ENCODE measurements at regions not wholly inside any gene's neighbourhood (a gene's known extent, or its start where the extent isn't known, plus 50 kb on each side); places are given as distances from the start of the nearest gene placed in this dataset.

DNA sequence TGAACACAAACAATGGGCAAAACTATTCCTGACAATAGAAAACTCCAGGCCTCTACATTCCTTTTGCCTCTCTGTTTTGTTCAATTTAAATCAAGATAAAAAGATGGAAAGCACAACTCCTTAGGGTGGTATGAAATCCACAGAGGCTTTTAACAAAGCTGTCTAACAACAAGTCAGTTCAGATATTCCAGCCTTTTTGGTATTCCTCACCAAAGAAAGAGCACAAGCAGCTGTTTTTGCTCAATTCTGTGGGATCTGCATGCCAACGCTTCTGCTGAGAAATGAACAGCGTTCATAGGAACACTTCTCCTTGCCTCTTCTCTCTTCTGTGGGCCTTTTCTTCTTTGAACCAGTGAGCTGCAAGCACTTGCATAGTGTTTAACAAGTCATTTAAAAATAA, 411.6 kb upstream of the TCF4 start:
- DNase-seq: no peak
- intact Hi-C loops (cut with DNase I): no loop called here
- WGBS, 2 donors: 77 to 84% methylated on average over 2 of the region's 2 CpGs

DNA sequence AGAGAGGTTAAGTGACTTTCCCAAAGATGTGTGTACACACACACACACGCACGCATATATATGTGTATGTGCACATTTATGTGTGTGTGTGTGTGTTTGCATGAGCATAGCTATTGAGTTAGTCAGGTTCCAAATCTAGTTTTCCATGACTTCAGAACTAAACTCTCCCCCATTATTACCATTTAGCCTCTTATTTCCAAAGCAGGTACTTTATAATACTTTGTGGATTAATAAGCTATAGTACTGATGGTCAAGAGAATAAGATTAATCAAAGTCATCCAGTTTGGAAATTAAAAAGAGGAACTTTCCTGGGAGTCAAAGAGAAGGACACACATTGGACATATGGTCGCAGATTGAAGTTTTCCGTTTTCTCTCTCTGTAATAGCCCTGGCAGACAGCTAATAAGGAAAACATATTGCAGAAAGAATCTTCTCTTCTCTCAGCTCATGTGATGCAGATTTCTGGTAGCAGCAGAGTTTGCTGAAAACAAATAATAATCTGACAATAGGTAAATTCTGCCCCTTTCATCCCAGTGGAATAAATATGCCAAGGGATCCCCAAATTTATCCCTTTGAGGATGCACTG, 410.9 kb upstream of the TCF4 start:
- intact Hi-C loops (cut with DNase I): no loop called here
- 84 to 85% methylated on average over 4 of the region's 4 CpGs for WGBS, 2 donors
- Histone ChIP-seq H3K9me3 (no peaks in the 10 kb centered on the region), H3K27ac (peak overlapping the region in 1 of 4 donors; percentile 26), H3K4me1 (peaks cover 0 to 16% (median 5%) of the 10 kb centered on the region in 4 donors), H3K36me3 (no peaks in the 10 kb centered on the region), H3K4me3 (no peak overlapping the region), H3K27me3 (no peaks in the 10 kb centered on the region)
- DNase-seq: no peak
- TF ChIP-seq EP300 (IDR thresholded peaks at IDR 0.05) (no peak), POLR2A (IDR thresholded peaks at IDR 0.05) (no peak), POLR2AphosphoS5 (IDR thresholded peaks at IDR 0.05) (no peak)
- TF ChIP-seq, protein P1, sequence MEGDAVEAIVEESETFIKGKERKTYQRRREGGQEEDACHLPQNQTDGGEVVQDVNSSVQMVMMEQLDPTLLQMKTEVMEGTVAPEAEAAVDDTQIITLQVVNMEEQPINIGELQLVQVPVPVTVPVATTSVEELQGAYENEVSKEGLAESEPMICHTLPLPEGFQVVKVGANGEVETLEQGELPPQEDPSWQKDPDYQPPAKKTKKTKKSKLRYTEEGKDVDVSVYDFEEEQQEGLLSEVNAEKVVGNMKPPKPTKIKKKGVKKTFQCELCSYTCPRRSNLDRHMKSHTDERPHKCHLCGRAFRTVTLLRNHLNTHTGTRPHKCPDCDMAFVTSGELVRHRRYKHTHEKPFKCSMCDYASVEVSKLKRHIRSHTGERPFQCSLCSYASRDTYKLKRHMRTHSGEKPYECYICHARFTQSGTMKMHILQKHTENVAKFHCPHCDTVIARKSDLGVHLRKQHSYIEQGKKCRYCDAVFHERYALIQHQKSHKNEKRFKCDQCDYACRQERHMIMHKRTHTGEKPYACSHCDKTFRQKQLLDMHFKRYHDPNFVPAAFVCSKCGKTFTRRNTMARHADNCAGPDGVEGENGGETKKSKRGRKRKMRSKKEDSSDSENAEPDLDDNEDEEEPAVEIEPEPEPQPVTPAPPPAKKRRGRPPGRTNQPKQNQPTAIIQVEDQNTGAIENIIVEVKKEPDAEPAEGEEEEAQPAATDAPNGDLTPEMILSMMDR (IDR thresholded peaks at IDR 0.05): no peak

More for the DNA sequence above, 411.6 kb upstream of the TCF4 start:
- no peak overlapping the region for H3K4me3 ChIP-seq
- H3K27ac ChIP-seq: peak overlapping the region in 1 of 4 donors; percentile 3
- no peaks in the 10 kb centered on the region for H3K36me3 ChIP-seq
- TF ChIP-seq POLR2AphosphoS5 (IDR thresholded peaks at IDR 0.05) (no peak), EP300 (IDR thresholded peaks at IDR 0.05) (no peak), POLR2A (IDR thresholded peaks at IDR 0.05) (no peak)
- TF ChIP-seq, protein P1 (IDR thresholded peaks at IDR 0.05): no peak
- peaks cover 0 to 16% (median 5%) of the 10 kb centered on the region in 4 donors for H3K4me1 ChIP-seq
- no peaks in the 10 kb centered on the region for H3K27me3 ChIP-seq
- H3K9me3 ChIP-seq: no peaks in the 10 kb centered on the region

DNA sequence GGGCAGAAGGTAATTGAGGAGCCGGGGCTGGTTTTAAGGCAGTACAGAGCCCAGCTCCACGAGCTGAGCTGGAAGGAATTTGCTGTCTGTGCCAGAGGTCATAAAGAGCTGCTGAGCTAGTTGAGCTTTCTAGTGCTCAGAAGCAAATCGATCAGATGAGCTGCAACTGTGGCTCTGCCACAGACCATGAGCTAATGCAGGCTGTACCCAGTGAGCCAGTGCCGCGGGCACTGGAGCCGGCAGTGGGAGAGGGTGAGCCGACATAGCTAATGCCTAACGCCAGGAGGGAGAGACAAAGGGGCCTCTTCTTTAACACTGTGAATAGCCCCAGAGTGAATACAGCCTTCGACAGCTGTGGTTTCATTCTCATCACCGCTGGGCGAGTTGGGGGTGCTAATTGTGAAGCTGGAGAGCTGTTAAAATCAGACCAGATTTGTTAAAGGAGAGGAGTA, 410.1 kb upstream of the TCF4 start:
- intact Hi-C loops (cut with DNase I): no loop called here
- WGBS, 2 donors: 54 to 56% methylated on average over 11 of the region's 11 CpGs

DNA sequence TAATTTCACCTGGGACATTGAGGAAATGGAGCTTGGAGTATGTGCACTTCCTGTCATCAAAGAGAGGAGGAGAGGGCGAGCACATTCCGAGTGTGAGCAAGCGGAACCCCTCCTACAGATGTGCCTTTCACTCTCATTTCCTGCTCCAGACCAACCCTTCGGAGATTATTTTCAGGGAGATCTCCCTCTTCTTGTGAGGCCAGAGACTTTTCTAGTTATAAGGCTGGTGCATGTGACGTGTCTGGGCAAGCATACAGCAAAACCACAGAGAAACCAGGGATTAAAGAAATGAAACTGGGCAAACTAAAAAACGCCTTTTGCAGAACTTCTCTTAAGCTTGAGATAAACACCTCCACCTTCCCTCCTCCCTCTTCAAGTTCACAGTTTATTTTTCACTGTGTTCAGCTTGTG, 409.2 kb upstream of the TCF4 start:
- no peak for DNase-seq
- H3K4me1 ChIP-seq: peaks cover 0 to 16% (median 5%) of the 10 kb centered on the region in 4 donors
- no peaks in the 10 kb centered on the region for H3K9me3 ChIP-seq
- H3K27ac ChIP-seq: no peak overlapping the region
- WGBS, 2 donors: 39 to 59% methylated on average over 6 of the region's 6 CpGs
- TF ChIP-seq, protein P1 (IDR thresholded peaks at IDR 0.05): no peak
- TF ChIP-seq EP300 (IDR thresholded peaks at IDR 0.05): no peak
- TF ChIP-seq POLR2A (IDR thresholded peaks at IDR 0.05): no peak
- TF ChIP-seq POLR2AphosphoS5 (IDR thresholded peaks at IDR 0.05): no peak
- intact Hi-C loops (cut with DNase I): no loop called here
- H3K27me3 ChIP-seq: no peaks in the 10 kb centered on the region
- H3K4me3 ChIP-seq: no peak overlapping the region
- no peaks in the 10 kb centered on the region for H3K36me3 ChIP-seq

More for the DNA sequence above, 410.1 kb upstream of the TCF4 start:
- Histone ChIP-seq H3K4me1 (peaks cover 0 to 16% (median 5%) of the 10 kb centered on the region in 4 donors), H3K36me3 (no peaks in the 10 kb centered on the region), H3K9me3 (no peaks in the 10 kb centered on the region), H3K4me3 (peak overlapping the region in 3 of 4 donors; percentile 3 to 19 (median 9)), H3K27me3 (no peaks in the 10 kb centered on the region), H3K27ac (peak overlapping the region in 2 of 4 donors; percentile 17 to 26)
- TF ChIP-seq EP300 (IDR thresholded peaks at IDR 0.05): no peak
- TF ChIP-seq POLR2A (IDR thresholded peaks at IDR 0.05): no peak
- no peak for TF ChIP-seq POLR2AphosphoS5 (IDR thresholded peaks at IDR 0.05)
- TF ChIP-seq, protein P1 (IDR thresholded peaks at IDR 0.05): no peak
- no peak for DNase-seq

Measured in sigmoid colon (tissue), 6 donors.